Fibroblast of lung (primary cell): ENCODE measurements at regions not wholly inside any gene's neighbourhood (a gene's known extent, or its start where the extent isn't known, plus 50 kb on each side); places are given as distances from the start of the nearest gene placed in this dataset.

Experiments
- EZH2 ChIP-seq: IDR thresholded peaks from 2 replicates; pipeline ENCODE4 v1.5.1; 2012; ENCODE audit warnings: low read length, control low read depth, mild to moderate bottlenecking; ENCODE audit errors: missing control alignments
- TF ChIP-seq, protein P1 (sequence below), 2 donors: IDR thresholded peaks in 1 of 2; conservative IDR thresholded peaks in 1 of 2; 1 replicate in 1 of 2; 2 replicates in 1 of 2; pipeline ENCODE4 v1.5.1; 2011 to 2012; ENCODE audit warnings: low read length in 2 of 2, control low read depth in 1 of 2, inconsistent platforms in 1 of 2, low read depth in 1 of 2, mild to moderate bottlenecking in 1 of 2

DNA sequence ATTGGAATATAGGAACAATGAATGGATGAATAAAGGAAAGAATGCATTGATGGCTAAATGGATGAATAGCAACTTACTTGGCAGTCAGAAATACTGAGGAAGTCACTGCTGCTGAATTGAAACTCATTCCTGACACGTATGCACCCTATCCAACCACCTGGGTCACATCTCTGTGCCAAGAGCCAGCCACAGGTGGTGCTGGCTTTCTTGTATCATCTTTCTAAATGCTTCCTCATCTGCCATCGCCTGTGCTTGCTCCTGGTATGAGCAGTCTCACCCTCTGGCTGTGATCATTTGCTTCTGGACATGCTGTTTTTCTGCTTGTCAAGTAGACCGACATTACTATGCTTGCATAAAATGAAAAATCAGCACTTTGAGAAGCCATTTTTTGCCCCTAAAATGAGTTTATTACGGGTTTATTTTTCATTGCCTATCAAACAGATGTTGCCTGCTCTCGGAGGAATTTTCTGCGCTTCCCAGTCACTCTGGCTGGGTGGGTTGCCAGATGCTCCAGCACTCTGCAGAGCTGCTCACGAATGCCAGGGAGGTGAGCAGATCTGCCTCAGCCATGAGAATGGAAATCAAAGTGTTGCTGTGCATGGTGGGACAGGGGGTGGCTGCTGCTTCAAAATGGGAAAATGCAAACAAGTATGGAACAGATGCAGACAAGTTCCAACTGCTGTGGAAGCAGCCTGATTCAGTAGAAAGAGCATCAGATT, 1349.6 kb upstream of the CDH8 start:
- TF ChIP-seq, protein P1, sequence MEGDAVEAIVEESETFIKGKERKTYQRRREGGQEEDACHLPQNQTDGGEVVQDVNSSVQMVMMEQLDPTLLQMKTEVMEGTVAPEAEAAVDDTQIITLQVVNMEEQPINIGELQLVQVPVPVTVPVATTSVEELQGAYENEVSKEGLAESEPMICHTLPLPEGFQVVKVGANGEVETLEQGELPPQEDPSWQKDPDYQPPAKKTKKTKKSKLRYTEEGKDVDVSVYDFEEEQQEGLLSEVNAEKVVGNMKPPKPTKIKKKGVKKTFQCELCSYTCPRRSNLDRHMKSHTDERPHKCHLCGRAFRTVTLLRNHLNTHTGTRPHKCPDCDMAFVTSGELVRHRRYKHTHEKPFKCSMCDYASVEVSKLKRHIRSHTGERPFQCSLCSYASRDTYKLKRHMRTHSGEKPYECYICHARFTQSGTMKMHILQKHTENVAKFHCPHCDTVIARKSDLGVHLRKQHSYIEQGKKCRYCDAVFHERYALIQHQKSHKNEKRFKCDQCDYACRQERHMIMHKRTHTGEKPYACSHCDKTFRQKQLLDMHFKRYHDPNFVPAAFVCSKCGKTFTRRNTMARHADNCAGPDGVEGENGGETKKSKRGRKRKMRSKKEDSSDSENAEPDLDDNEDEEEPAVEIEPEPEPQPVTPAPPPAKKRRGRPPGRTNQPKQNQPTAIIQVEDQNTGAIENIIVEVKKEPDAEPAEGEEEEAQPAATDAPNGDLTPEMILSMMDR (conservative IDR thresholded peaks at IDR 0.05 in 1 of 2, IDR thresholded peaks at IDR 0.05 in 1 of 2; ENCODE audit: low read depth in 1 of 2, low read length in 2 of 2) = no peak
- no peak for TF ChIP-seq EZH2
